Stimulated activated CD8-positive, alpha-beta memory T cell treated with anti-CD3 and anti-CD28 coated beads, Interleukin-4, amount 100 ng/mL, for 24 hours (primary cell): ENCODE measurements at regions not wholly inside any gene's neighbourhood (a gene's known extent, or its start where the extent isn't known, plus 50 kb on each side); places are given as distances from the start of the nearest gene placed in this dataset.
"Not testable (repeated sequence)": the region's sequence is repeated elsewhere in the genome, so short reads cannot be mapped to it uniquely, and the experiment has no call there.

Experiments used
- DNase-seq: peaks from one replicate; pipeline ENCODE4 v3.0.0-alpha.2; 2020; ENCODE audit warnings: low read depth

- no peak for DNase-seq
Observed at GRCh38 chr20:53818457-53819177, 225.0 kb upstream of the ZNF217 start.

- not testable (repeated sequence) for DNase-seq
Observed at GRCh38 chr20:53817513-53817912, 223.9 kb upstream of the ZNF217 start.

- DNase-seq = no peak
Observed at GRCh38 chr20:53816872-53817398, 223.3 kb upstream of the ZNF217 start.

- DNase-seq = no peak
Observed at GRCh38 chr20:53815509-53815908, 221.9 kb upstream of the ZNF217 start.

GRCh38 chr20:53814060-53814459, 220.4 kb upstream of the ZNF217 start:
- no peak for DNase-seq

- no peak for DNase-seq
Observed at GRCh38 chr20:53813636-53814035, 220.0 kb upstream of the ZNF217 start.

GRCh38 chr20:53811577-53811976, 217.9 kb upstream of the ZNF217 start:
- no peak for DNase-seq

- no peak for DNase-seq
Observed at GRCh38 chr20:53810661-53811355, 217.2 kb upstream of the ZNF217 start.

- DNase-seq = no peak
Observed at GRCh38 chr20:53809728-53810365, 216.2 kb upstream of the ZNF217 start.

- no peak for DNase-seq
Observed at GRCh38 chr20:53809217-53809616, 215.6 kb upstream of the ZNF217 start.

GRCh38 chr20:53808733-53809132, 215.1 kb upstream of the ZNF217 start:
- no peak for DNase-seq

GRCh38 chr20:53808302-53808701, 214.7 kb upstream of the ZNF217 start:
- not testable (repeated sequence) for DNase-seq

GRCh38 chr20:53806683-53807401, 213.2 kb upstream of the ZNF217 start:
- DNase-seq = no peak

GRCh38 chr20:53805895-53806384, 212.3 kb upstream of the ZNF217 start:
- no peak for DNase-seq

- no peak for DNase-seq
Observed at GRCh38 chr20:53804920-53805894, 211.6 kb upstream of the ZNF217 start.

- DNase-seq = not testable (repeated sequence)
Observed at GRCh38 chr20:53804308-53804707, 210.7 kb upstream of the ZNF217 start.

- DNase-seq = no peak
Observed at GRCh38 chr20:53803492-53804155, 210.0 kb upstream of the ZNF217 start.

- DNase-seq = no peak
Observed at GRCh38 chr20:53801609-53802370, 208.2 kb upstream of the ZNF217 start.

GRCh38 chr20:53800883-53801604, 207.4 kb upstream of the ZNF217 start:
- DNase-seq = no peak
